ENCODE measurements at regions not wholly inside any gene's neighbourhood (a gene's known extent, or its start where the extent isn't known, plus 50 kb on each side); places are given as distances from the start of the nearest gene placed in this dataset.

- TF ChIP-seq CTCF (IDR thresholded peaks at IDR 0.05) (no peak), POLR2A (IDR thresholded peaks at IDR 0.05) (no peak)
These were observed 79.4 kb upstream of the ARID5B start for GRCh38 chr10:61822096-61822495.

Data from lower leg skin (tissue), 3 donors.